WTC11 (cell line): ENCODE measurements at regions not wholly inside any gene's neighbourhood (a gene's known extent, or its start where the extent isn't known, plus 50 kb on each side); places are given as distances from the start of the nearest gene placed in this dataset.
A peak's percentile ranks its signal among the peaks of the same experiment; 100 is the strongest.

Experiments
- FOXP4 ChIP-seq: sonication (generic); formaldehyde crosslinking; IDR thresholded peaks from 2 replicates; pipeline ENCODE4 v1.8.0; 2022; ENCODE audit warnings: mild to moderate bottlenecking, missing genetic modification reagents
- KAT7 ChIP-seq: sonication (generic); formaldehyde crosslinking; IDR thresholded peaks from 2 replicates; pipeline ENCODE4 v1.8.1; 2023; ENCODE audit warnings: missing genetic modification reagents, mild to moderate bottlenecking, borderline replicate concordance
- MLX ChIP-seq: sonication (generic); formaldehyde crosslinking; IDR thresholded peaks from 2 replicates; pipeline ENCODE4 v1.8.1; 2023; ENCODE audit warnings: mild to moderate bottlenecking, missing genetic modification reagents, moderate library complexity
- RORB ChIP-seq: fragments of 250-450 bp; sonication (Bioruptor Pico); IDR thresholded peaks from 2 replicates; pipeline ENCODE4 v1.9.0; 2021; ENCODE audit warnings: mild to moderate bottlenecking
- SP1 ChIP-seq: sonication (generic); formaldehyde crosslinking; conservative IDR thresholded peaks from 2 replicates; pipeline ENCODE4 v1.8.1; 2022; ENCODE audit warnings: missing genetic modification reagents
- TCF7 ChIP-seq: sonication (generic); formaldehyde crosslinking; IDR thresholded peaks from 2 replicates; pipeline ENCODE4 v1.8.0; 2022; ENCODE audit warnings: mild to moderate bottlenecking, low read depth, missing genetic modification reagents, moderate library complexity
- ZNF532 ChIP-seq: fragments of 250-450 bp; sonication (Bioruptor Pico); IDR thresholded peaks from 2 replicates; pipeline ENCODE4 v1.9.0; 2021; ENCODE audit warnings: mild to moderate bottlenecking, borderline replicate concordance
- TF ChIP-seq, protein P1 (sequence below): fragments of 200-600 bp; IDR thresholded peaks from 2 replicates; pipeline ENCODE4 v1.8.0; 2022; ENCODE audit warnings: antibody characterized with exemption
- TF ChIP-seq, protein P2 (sequence below): sonication (generic); formaldehyde crosslinking; conservative IDR thresholded peaks from 2 replicates; pipeline ENCODE4 v1.8.1; 2022; ENCODE audit warnings: mild to moderate bottlenecking, missing genetic modification reagents

DNA sequence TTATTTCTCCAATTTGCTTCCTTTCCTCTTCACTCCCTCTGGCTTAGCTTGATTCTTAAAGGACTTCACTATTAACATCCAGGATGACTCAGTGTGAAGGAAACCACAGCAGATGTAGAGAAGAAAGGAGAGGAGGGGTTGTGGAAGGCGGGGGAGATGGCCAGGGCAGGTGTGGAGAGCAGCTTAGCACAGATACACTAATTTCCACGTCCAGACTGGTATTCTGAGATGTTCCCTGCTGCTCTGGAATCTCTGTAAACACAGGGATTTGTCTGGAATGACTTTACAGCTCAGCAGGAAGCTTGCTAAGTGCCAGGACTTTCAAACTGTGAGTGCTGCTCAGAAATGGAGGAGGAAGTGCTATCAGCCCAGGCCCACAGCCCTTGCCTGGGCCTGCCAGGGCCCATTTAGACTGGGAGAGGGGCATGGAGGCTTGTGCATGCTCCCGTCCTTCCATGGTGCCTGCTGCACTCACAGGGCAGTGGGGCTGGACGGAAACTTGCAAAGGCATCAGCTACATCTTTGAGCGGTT, 202.5 kb upstream of the DDHD1 start:
- TF ChIP-seq MLX (CRISPR knock-in tag) (no peak), ZNF532 (no peak), TCF7 (no peak), FOXP4 (peak; percentile 91; the same call in 1 of the 2 replicates), RORB (CRISPR knock-in tag) (no peak), KAT7 (no peak), SP1 (peak; percentile 69)
- TF ChIP-seq, protein P1, sequence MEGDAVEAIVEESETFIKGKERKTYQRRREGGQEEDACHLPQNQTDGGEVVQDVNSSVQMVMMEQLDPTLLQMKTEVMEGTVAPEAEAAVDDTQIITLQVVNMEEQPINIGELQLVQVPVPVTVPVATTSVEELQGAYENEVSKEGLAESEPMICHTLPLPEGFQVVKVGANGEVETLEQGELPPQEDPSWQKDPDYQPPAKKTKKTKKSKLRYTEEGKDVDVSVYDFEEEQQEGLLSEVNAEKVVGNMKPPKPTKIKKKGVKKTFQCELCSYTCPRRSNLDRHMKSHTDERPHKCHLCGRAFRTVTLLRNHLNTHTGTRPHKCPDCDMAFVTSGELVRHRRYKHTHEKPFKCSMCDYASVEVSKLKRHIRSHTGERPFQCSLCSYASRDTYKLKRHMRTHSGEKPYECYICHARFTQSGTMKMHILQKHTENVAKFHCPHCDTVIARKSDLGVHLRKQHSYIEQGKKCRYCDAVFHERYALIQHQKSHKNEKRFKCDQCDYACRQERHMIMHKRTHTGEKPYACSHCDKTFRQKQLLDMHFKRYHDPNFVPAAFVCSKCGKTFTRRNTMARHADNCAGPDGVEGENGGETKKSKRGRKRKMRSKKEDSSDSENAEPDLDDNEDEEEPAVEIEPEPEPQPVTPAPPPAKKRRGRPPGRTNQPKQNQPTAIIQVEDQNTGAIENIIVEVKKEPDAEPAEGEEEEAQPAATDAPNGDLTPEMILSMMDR, result no peak
- TF ChIP-seq, protein P2, sequence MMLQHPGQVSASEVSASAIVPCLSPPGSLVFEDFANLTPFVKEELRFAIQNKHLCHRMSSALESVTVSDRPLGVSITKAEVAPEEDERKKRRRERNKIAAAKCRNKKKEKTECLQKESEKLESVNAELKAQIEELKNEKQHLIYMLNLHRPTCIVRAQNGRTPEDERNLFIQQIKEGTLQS (CRISPR knock-in tag), result no peak
